ENCODE measurements at regions not wholly inside any gene's neighbourhood (a gene's known extent, or its start where the extent isn't known, plus 50 kb on each side); places are given as distances from the start of the nearest gene placed in this dataset. TPM values are rescaled to one million over a fixed set of nuclear protein-coding genes. Genes with fewer than 3 reads are reported as not detected.

GRCh38 chr14:25759256-25759655, 709.3 kb upstream of the STXBP6 start:
- no peak overlapping the region for H3K4me3 ChIP-seq (replicated peaks in 1 of 3)
- H3K27ac ChIP-seq, result no peak overlapping the region
- 50 to 62% methylated on average over 2 of the region's 2 CpGs for WGBS, 2 donors
- no peaks in the 10 kb centered on the region for H3K9me3 ChIP-seq
- no peak for DNase-seq
- intact Hi-C loops (cut with DNase I), result no loop called here
- no peaks in the 10 kb centered on the region for H3K27me3 ChIP-seq
- no peaks in the 10 kb centered on the region for H3K4me1 ChIP-seq
- TF ChIP-seq CTCF (IDR thresholded peaks at IDR 0.05) (no peak), POLR2A (IDR thresholded peaks at IDR 0.05) (no peak)
- no peaks in the 10 kb centered on the region for H3K36me3 ChIP-seq

DNA sequence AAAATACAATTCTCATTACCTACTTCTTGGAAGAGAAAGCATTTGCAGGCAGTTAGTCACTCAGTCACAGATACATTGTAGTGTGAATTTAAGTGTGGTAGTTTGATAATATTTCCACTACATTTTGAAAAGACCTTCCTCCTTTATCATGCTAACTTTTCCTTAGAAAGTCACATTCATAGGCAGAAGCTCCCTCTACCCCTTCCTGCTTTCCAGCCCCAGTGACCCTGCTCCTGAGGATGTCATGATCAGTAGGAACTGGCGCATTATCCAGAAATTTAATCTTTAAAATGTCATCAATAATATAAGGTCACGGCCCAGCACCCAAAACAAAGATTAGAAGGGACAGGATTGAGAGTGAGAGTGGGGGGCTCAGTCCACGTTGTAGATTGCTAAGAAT, 707.4 kb upstream of the STXBP6 start:
- no peak for DNase-seq
- 75 to 85% methylated on average over 3 of the region's 3 CpGs for WGBS, 2 donors
- intact Hi-C loops (cut with DNase I), result no loop called here

DNA sequence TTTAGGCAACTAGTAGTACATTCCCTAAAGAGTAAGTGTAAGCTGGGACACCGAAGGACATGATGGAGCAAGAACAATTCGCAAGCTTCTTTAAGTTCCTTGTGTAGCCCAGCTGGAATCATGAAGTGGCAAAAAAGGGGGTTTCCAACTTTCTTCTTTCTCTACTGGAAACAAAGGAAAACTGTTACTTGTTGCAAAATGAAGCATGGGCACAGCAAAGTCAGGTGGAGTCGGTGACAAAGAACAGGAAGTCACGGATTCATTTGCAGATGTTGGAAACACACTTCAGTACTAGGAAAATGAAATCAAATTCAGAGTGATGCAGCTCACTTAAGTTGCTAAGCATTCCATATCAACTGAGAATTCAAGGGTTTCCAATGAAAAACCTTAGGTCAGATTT, 706.9 kb upstream of the STXBP6 start:
- TF ChIP-seq POLR2A (IDR thresholded peaks at IDR 0.05) (no peak), CTCF (IDR thresholded peaks at IDR 0.05) (no peak)
- no peak overlapping the region for H3K27ac ChIP-seq
- H3K36me3 ChIP-seq, result no peaks in the 10 kb centered on the region
- H3K4me1 ChIP-seq, result no peaks in the 10 kb centered on the region
- intact Hi-C loops (cut with DNase I), result no loop called here
- no peak overlapping the region for H3K4me3 ChIP-seq (replicated peaks in 1 of 3)
- H3K9me3 ChIP-seq, result no peaks in the 10 kb centered on the region
- no peaks in the 10 kb centered on the region for H3K27me3 ChIP-seq
- no peak for DNase-seq
- WGBS, 2 donors, result 73 to 74% methylated on average over 4 of the region's 4 CpGs

More for the DNA sequence above, 707.4 kb upstream of the STXBP6 start:
- no peaks in the 10 kb centered on the region for H3K9me3 ChIP-seq
- H3K4me3 ChIP-seq (replicated peaks in 1 of 3), result no peak overlapping the region
- H3K4me1 ChIP-seq, result no peaks in the 10 kb centered on the region
- H3K27me3 ChIP-seq, result no peaks in the 10 kb centered on the region
- H3K36me3 ChIP-seq, result no peaks in the 10 kb centered on the region
- no peak overlapping the region for H3K27ac ChIP-seq
- TF ChIP-seq POLR2A (IDR thresholded peaks at IDR 0.05) (no peak), CTCF (IDR thresholded peaks at IDR 0.05) (no peak)

GRCh38 chr14:25753130-25753529, 703.2 kb upstream of the STXBP6 start:
- intact Hi-C loops (cut with DNase I), result no loop called here
- 82 to 87% methylated on average over 4 of the region's 4 CpGs for WGBS, 2 donors
- H3K4me1 ChIP-seq, result no peaks in the 10 kb centered on the region
- no peaks in the 10 kb centered on the region for H3K9me3 ChIP-seq
- H3K4me3 ChIP-seq (replicated peaks in 1 of 3), result no peak overlapping the region
- DNase-seq, result no peak
- no peaks in the 10 kb centered on the region for H3K27me3 ChIP-seq
- H3K27ac ChIP-seq, result no peak overlapping the region
- H3K36me3 ChIP-seq, result no peaks in the 10 kb centered on the region
- TF ChIP-seq POLR2A (IDR thresholded peaks at IDR 0.05) (no peak), CTCF (IDR thresholded peaks at IDR 0.05) (no peak)

- Histone ChIP-seq H3K9me3 (no peaks in the 10 kb centered on the region), H3K27ac (no peak overlapping the region), H3K36me3 (no peaks in the 10 kb centered on the region), H3K4me1 (no peaks in the 10 kb centered on the region), H3K27me3 (no peaks in the 10 kb centered on the region), H3K4me3 (replicated peaks in 1 of 3) (no peak overlapping the region)
- intact Hi-C loops (cut with DNase I), result no loop called here
- DNase-seq, result no peak
- 80% methylated on average over 1 of the region's 1 CpG for WGBS, 2 donors
- TF ChIP-seq CTCF (IDR thresholded peaks at IDR 0.05) (no peak), POLR2A (IDR thresholded peaks at IDR 0.05) (no peak)
Observed at GRCh38 chr14:25750436-25750835, 700.5 kb upstream of the STXBP6 start.

Small RNA genes lying in the stretch of these regions (small RNA-seq; reads per million reads assigned to genes)
- gene RF00440, result not detected
